ENCODE measurements at regions not wholly inside any gene's neighbourhood (a gene's known extent, or its start where the extent isn't known, plus 50 kb on each side); places are given as distances from the start of the nearest gene placed in this dataset.

GRCh38 chr20:39381595-39381994 is 419.5 kb downstream of the DHX35 start:
- intact Hi-C loops (cut with micrococcal nuclease; ENCODE audit: unreplicated experiment): no loop called here
- Histone ChIP-seq H3K9me2 (ENCODE audit: insufficient read depth) (no peaks in the 10 kb centered on the region), H3K27me3 (ENCODE audit: insufficient read depth, low read depth) (peaks cover 16% of the 10 kb centered on the region), H3K27ac (no peak overlapping the region), H4K20me1 (ENCODE audit: insufficient read depth) (no peaks in the 10 kb centered on the region), H3K36me3 (ENCODE audit: low read depth) (no peaks in the 10 kb centered on the region), H3K79me2 (ENCODE audit: low read depth) (no peaks in the 10 kb centered on the region), H3K4me2 (no peak overlapping the region), H3K4me1 (replicated peaks; ENCODE audit: insufficient read depth) (no peaks in the 10 kb centered on the region), H3K9me3 (ENCODE audit: insufficient read depth, low read depth) (no peaks in the 10 kb centered on the region), H2AFZ (no peak overlapping the region), H3F3A (ENCODE audit: insufficient read depth, low read depth) (no peaks in the 10 kb centered on the region), H3K4me3 (no peak overlapping the region)
- POLR2A ChIA-PET (ENCODE audit: unreplicated experiment): no interaction called here
- no peak for DNase-seq
- CTCF ChIA-PET: no interaction called here
- TF ChIP-seq CTCF (conservative IDR thresholded peaks at IDR 0.05) (no peak), EZH2 (IDR thresholded peaks at IDR 0.05; ENCODE audit: low read depth) (no peak)
- BruUV-seq (replicated peaks): no TSS peak

GRCh38 chr20:39378776-39379175 is 416.6 kb downstream of the DHX35 start:
- Histone ChIP-seq H3K9me3 (ENCODE audit: insufficient read depth, low read depth) (no peaks in the 10 kb centered on the region), H2AFZ (no peak overlapping the region), H3K4me1 (replicated peaks; ENCODE audit: insufficient read depth) (no peaks in the 10 kb centered on the region), H3K4me2 (no peak overlapping the region), H3K27me3 (ENCODE audit: insufficient read depth, low read depth) (peaks cover 18% of the 10 kb centered on the region), H3K9me2 (ENCODE audit: insufficient read depth) (no peaks in the 10 kb centered on the region), H3F3A (ENCODE audit: insufficient read depth, low read depth) (no peaks in the 10 kb centered on the region), H3K79me2 (ENCODE audit: low read depth) (no peaks in the 10 kb centered on the region), H3K4me3 (no peak overlapping the region), H3K36me3 (ENCODE audit: low read depth) (no peaks in the 10 kb centered on the region), H3K27ac (no peak overlapping the region), H4K20me1 (ENCODE audit: insufficient read depth) (no peaks in the 10 kb centered on the region)
- DNase-seq: no peak
- TF ChIP-seq CTCF (conservative IDR thresholded peaks at IDR 0.05) (no peak), EZH2 (IDR thresholded peaks at IDR 0.05; ENCODE audit: low read depth) (no peak)
- no TSS peak for BruUV-seq (replicated peaks)
- intact Hi-C loops (cut with micrococcal nuclease; ENCODE audit: unreplicated experiment): no loop called here
- CTCF ChIA-PET: no interaction called here
- POLR2A ChIA-PET (ENCODE audit: unreplicated experiment): no interaction called here

- Histone ChIP-seq H3K9me3 (ENCODE audit: insufficient read depth, low read depth) (no peaks in the 10 kb centered on the region), H3K4me3 (no peak overlapping the region), H4K20me1 (ENCODE audit: insufficient read depth) (no peaks in the 10 kb centered on the region), H2AFZ (no peak overlapping the region), H3K4me1 (replicated peaks; ENCODE audit: insufficient read depth) (no peaks in the 10 kb centered on the region), H3K4me2 (no peak overlapping the region), H3K9me2 (ENCODE audit: insufficient read depth) (no peaks in the 10 kb centered on the region), H3K79me2 (ENCODE audit: low read depth) (no peaks in the 10 kb centered on the region), H3K36me3 (ENCODE audit: low read depth) (no peaks in the 10 kb centered on the region), H3F3A (ENCODE audit: insufficient read depth, low read depth) (no peaks in the 10 kb centered on the region), H3K27ac (no peak overlapping the region), H3K27me3 (ENCODE audit: insufficient read depth, low read depth) (peaks cover 23% of the 10 kb centered on the region)
- intact Hi-C loops (cut with micrococcal nuclease; ENCODE audit: unreplicated experiment): no loop called here
- BruUV-seq (replicated peaks): no TSS peak
- DNase-seq: no peak
- POLR2A ChIA-PET (ENCODE audit: unreplicated experiment): no interaction called here
- CTCF ChIA-PET: no interaction called here
- TF ChIP-seq EZH2 (IDR thresholded peaks at IDR 0.05; ENCODE audit: low read depth) (no peak), CTCF (conservative IDR thresholded peaks at IDR 0.05) (no peak)
Observed at GRCh38 chr20:39376788-39377187, 414.6 kb downstream of the DHX35 start.
